Endothelial cell of umbilical vein (primary cell): ENCODE measurements at regions not wholly inside any gene's neighbourhood (a gene's known extent, or its start where the extent isn't known, plus 50 kb on each side); places are given as distances from the start of the nearest gene placed in this dataset.

Experiments
- BruUV-seq: library from RNA; stranded (reverse); fragments of 400-500 nt; replicated peaks from 2 replicates; lab custom pipeline; 2021; lab: Mats Ljungman, UMichigan
- CTCF ChIA-PET: fragments of 300-600, 350-600 bp; sonication (Branson Sonifier 250); formaldehyde crosslinking; loops from one replicate; lab custom pipeline; 2021; ENCODE audit warnings: antibody characterized with exemption, inconsistent platforms; lab: Charles Lee
- POLR2A ChIA-PET: fragments of 300-600, 350-600 bp; sonication (Branson Sonifier 250); formaldehyde crosslinking; loops from one replicate; lab custom pipeline; 2021; ENCODE audit warnings: antibody characterized with exemption, inconsistent platforms; lab: Charles Lee
- DNase-seq: peaks from one replicate; pipeline ENCODE4 v3.0.0-alpha.2; 2011; ENCODE audit warnings: low read depth, low spot score
- FAIRE-seq: peaks from 2 replicates; lab custom pipeline; 2011; peaks lifted over from hg19 to GRCh38; lab: Jason Lieb, UNC
- H2AFZ ChIP-seq: 2 replicates; pipeline ENCODE4 v1.6.0; 2012; ENCODE audit warnings: low read depth, low read length, control low read depth, inconsistent platforms
- H3K27ac ChIP-seq: 2 replicates; pipeline ENCODE4 v1.5.1; 2011; ENCODE audit warnings: low read depth, mild to moderate bottlenecking, control low read depth, low read length, moderate library complexity; ENCODE audit not compliant: insufficient read depth
- H3K27me3 ChIP-seq, 2 experiments: 2 replicates each; pipeline versions ENCODE4 v1.6.0 to v1.6.1; 2011; ENCODE audit warnings: low read length in 2 of 2, mixed read lengths in 1 of 2; ENCODE audit not compliant: control insufficient read depth in 2 of 2, insufficient read depth in 2 of 2
- H3K36me3 ChIP-seq, 2 experiments: 2 replicates in 1 of 2; 3 replicates in 1 of 2; pipeline ENCODE4 v1.5.1; 2011; ENCODE audit warnings: low read length in 2 of 2, mild to moderate bottlenecking in 1 of 2, moderate library complexity in 1 of 2; ENCODE audit not compliant: control insufficient read depth in 2 of 2, insufficient read depth in 2 of 2; ENCODE audit errors: extremely low read depth in 1 of 2
- H3K4me1 ChIP-seq: 3 replicates; pipeline ENCODE4 v1.5.1; 2011; ENCODE audit warnings: mild to moderate bottlenecking, low read length; ENCODE audit not compliant: control insufficient read depth, insufficient read depth; ENCODE audit errors: extremely low read depth
- H3K4me2 ChIP-seq: 2 replicates; pipeline ENCODE4 v1.6.1; 2011; ENCODE audit warnings: low read length, control low read depth, mixed read lengths; ENCODE audit not compliant: insufficient read depth
- H3K4me3 ChIP-seq, 3 experiments: fragments of 200-600 bp in 1 of 3; sonication (generic), shearing (Covaris generic) in 1 of 3; replicated peaks in 1 of 3; 2 replicates each; pipeline ENCODE4 v1.5.1; 2011 to 2016; ENCODE audit warnings: control low read depth in 3 of 3, low read length in 3 of 3, mild to moderate bottlenecking in 2 of 3, inconsistent platforms in 1 of 3, low read depth in 1 of 3, moderate library complexity in 1 of 3; ENCODE audit not compliant: insufficient read depth in 1 of 3
- H3K79me2 ChIP-seq: 2 replicates; pipeline ENCODE4 v1.6.0; 2012; ENCODE audit warnings: low read length, inconsistent platforms; ENCODE audit not compliant: control insufficient read depth, insufficient read depth
- H3K9ac ChIP-seq: replicated peaks from 2 replicates; pipeline ENCODE3; 2011; ENCODE audit warnings: low read length, control low read depth; ENCODE audit not compliant: insufficient read depth; ENCODE audit errors: extremely low read depth
- H3K9me1 ChIP-seq: replicated peaks from 3 replicates; pipeline ENCODE4 v1.6.0; 2011; ENCODE audit warnings: mild to moderate bottlenecking, low read length; ENCODE audit not compliant: control insufficient read depth, insufficient read depth; ENCODE audit errors: extremely low read depth
- H3K9me3 ChIP-seq: replicated peaks from 2 replicates; pipeline ENCODE4 v1.5.1; 2012; ENCODE audit warnings: low read length, inconsistent platforms; ENCODE audit not compliant: control insufficient read depth, insufficient read depth
- H4K20me1 ChIP-seq: replicated peaks from 2 replicates; pipeline ENCODE3; 2011; ENCODE audit warnings: mild to moderate bottlenecking, low read length; ENCODE audit not compliant: control insufficient read depth, insufficient read depth; ENCODE audit errors: extremely low read depth
- EZH2 ChIP-seq: IDR thresholded peaks from 2 replicates; pipeline ENCODE4 v1.6.1; 2012; ENCODE audit warnings: borderline replicate concordance, low read depth, mild to moderate bottlenecking, moderate library complexity, low read length, inconsistent platforms; ENCODE audit not compliant: severe bottlenecking
- FOS ChIP-seq: IDR thresholded peaks from 2 replicates; pipeline ENCODE4 v1.6.1; 2011; ENCODE audit warnings: mild to moderate bottlenecking, low read length, moderate library complexity, borderline replicate concordance; ENCODE audit not compliant: insufficient read depth
- GATA2 ChIP-seq: IDR thresholded peaks from 2 replicates; pipeline ENCODE4 v1.7.0; 2011; ENCODE audit warnings: low read depth, mild to moderate bottlenecking, moderate library complexity, mixed read lengths, low read length; ENCODE audit not compliant: insufficient read length, insufficient read depth
- JUN ChIP-seq: IDR thresholded peaks from 2 replicates; pipeline ENCODE4 v1.6.1; 2011; ENCODE audit warnings: borderline replicate concordance, low read depth; ENCODE audit not compliant: insufficient read length, insufficient read depth
- POLR2A ChIP-seq: IDR thresholded peaks from 2 replicates; pipeline ENCODE4 v1.6.1; 2012; ENCODE audit warnings: low read depth, mild to moderate bottlenecking, control low read depth, low read length
- POLR2AphosphoS5 ChIP-seq: IDR thresholded peaks from 2 replicates; pipeline ENCODE4 v1.6.1; 2012; ENCODE audit warnings: low read depth, mild to moderate bottlenecking, control low read depth, low read length, moderate library complexity; ENCODE audit not compliant: insufficient read depth
- dilution Hi-C: fragments of 300-500 bp; cut with MboI; formaldehyde crosslinking; loops from one replicate; pipeline ENCODE4 v1.15.0; 2019; ENCODE audit warnings: low sequenced_read_pairs; ENCODE audit not compliant: extremely low pct_ligation_motif_present
- intact Hi-C: fragments of 100-400 bp; cut with micrococcal nuclease; formaldehyde crosslinking; loops from one replicate; pipeline ENCODE4 v1.10.0; 2022
- TF ChIP-seq, protein P1 (sequence below), 2 donors: IDR thresholded peaks; 1 replicate in 1 of 2; 2 replicates in 1 of 2; pipeline ENCODE4 v1.5.1; 2011; ENCODE audit warnings: low read length in 2 of 2, mild to moderate bottlenecking in 2 of 2, moderate library complexity in 2 of 2, control low read depth in 1 of 2, inconsistent platforms in 1 of 2, low read depth in 1 of 2; ENCODE audit not compliant: insufficient read depth in 1 of 2; ENCODE audit errors: extremely low read depth in 1 of 2

DNA sequence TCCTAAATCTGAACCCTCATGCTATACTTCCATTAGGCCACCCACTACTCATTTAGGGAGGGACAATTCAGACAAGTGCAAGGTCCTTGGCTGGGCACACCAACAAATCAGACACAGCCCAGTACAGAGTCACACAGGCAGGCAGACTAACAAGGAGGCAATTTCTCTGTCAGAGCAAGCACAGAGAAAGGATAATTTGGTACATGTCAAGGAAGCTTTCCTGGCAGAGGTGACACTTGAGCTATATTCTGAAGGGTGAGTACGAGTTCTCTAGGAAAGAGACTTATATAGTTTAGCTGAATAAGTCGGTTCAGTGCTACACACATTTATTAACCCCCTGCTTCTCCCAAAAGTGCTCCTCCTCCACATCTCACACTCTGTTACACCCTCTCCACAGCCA lies 455.9 kb downstream of the OMA1 start:
- Histone ChIP-seq H3K36me3 (no peaks in the 10 kb centered on the region), H3K9ac (no peak overlapping the region), H3K27me3 (no peaks in the 10 kb centered on the region), H2AFZ (no peak overlapping the region), H4K20me1 (no peaks in the 10 kb centered on the region), H3K79me2 (no peaks in the 10 kb centered on the region), H3K4me2 (no peak overlapping the region), H3K9me1 (no peaks in the 10 kb centered on the region), H3K4me3 (no peak overlapping the region), H3K4me1 (no peaks in the 10 kb centered on the region), H3K9me3 (peaks cover 2% of the 10 kb centered on the region), H3K27ac (no peak overlapping the region)
- no peak for DNase-seq
- BruUV-seq: no TSS peak
- TF ChIP-seq, protein P1, sequence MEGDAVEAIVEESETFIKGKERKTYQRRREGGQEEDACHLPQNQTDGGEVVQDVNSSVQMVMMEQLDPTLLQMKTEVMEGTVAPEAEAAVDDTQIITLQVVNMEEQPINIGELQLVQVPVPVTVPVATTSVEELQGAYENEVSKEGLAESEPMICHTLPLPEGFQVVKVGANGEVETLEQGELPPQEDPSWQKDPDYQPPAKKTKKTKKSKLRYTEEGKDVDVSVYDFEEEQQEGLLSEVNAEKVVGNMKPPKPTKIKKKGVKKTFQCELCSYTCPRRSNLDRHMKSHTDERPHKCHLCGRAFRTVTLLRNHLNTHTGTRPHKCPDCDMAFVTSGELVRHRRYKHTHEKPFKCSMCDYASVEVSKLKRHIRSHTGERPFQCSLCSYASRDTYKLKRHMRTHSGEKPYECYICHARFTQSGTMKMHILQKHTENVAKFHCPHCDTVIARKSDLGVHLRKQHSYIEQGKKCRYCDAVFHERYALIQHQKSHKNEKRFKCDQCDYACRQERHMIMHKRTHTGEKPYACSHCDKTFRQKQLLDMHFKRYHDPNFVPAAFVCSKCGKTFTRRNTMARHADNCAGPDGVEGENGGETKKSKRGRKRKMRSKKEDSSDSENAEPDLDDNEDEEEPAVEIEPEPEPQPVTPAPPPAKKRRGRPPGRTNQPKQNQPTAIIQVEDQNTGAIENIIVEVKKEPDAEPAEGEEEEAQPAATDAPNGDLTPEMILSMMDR (IDR thresholded peaks at IDR 0.05; ENCODE audit: extremely low read depth in 1 of 2, insufficient read depth in 1 of 2, low read depth in 1 of 2, low read length in 2 of 2): no peak
- TF ChIP-seq GATA2 (no peak), POLR2AphosphoS5 (no peak), JUN (no peak), FOS (no peak), POLR2A (no peak), EZH2 (no peak)
- POLR2A ChIA-PET: no interaction called here
- dilution Hi-C loops: no loop called here
- CTCF ChIA-PET: no interaction called here
- no peak for FAIRE-seq
- intact Hi-C loops: no loop called here
